LNCAP (cell line): ENCODE measurements at regions not wholly inside any gene's neighbourhood (a gene's known extent, or its start where the extent isn't known, plus 50 kb on each side); places are given as distances from the start of the nearest gene placed in this dataset.

Source experiments
- CTCF ChIP-seq: fragments of 450-650 bp; IDR thresholded peaks from 2 replicates; pipeline ENCODE4 v1.5.1; 2017; ENCODE audit warnings: mild to moderate bottlenecking

- TF ChIP-seq CTCF = no peak
These were observed 677.5 kb upstream of the FSHR start for GRCh38 chr2:49831698-49832367.

- no peak for TF ChIP-seq CTCF
These were observed 676.5 kb upstream of the FSHR start for GRCh38 chr2:49830846-49831245.

GRCh38 chr2:49827366-49827765 is 673.1 kb upstream of the FSHR start:
- TF ChIP-seq CTCF = no peak

- no peak for TF ChIP-seq CTCF
These were observed 658.9 kb upstream of the FSHR start for GRCh38 chr2:49813208-49813607.

GRCh38 chr2:49812730-49813129 is 658.4 kb upstream of the FSHR start:
- TF ChIP-seq CTCF = no peak

GRCh38 chr2:49811502-49811901 is 657.2 kb upstream of the FSHR start:
- no peak for TF ChIP-seq CTCF

- no peak for TF ChIP-seq CTCF
These were observed 653.4 kb upstream of the FSHR start for GRCh38 chr2:49807689-49808088.

GRCh38 chr2:49804111-49804510 is 649.8 kb upstream of the FSHR start:
- no peak for TF ChIP-seq CTCF
